Activated CD4-positive, alpha-beta T cell treated with anti-CD3 and anti-CD28 coated beads, Interleukin-2, Interleukin-6, amounts not matched to agents 100 ng/mL and 50 ng/mL, durations not matched to agents 16 hours and 8 hours (primary cell): ENCODE measurements at regions not wholly inside any gene's neighbourhood (a gene's known extent, or its start where the extent isn't known, plus 50 kb on each side); places are given as distances from the start of the nearest gene placed in this dataset.

Experiments used
- DNase-seq: peaks from one replicate; pipeline ENCODE4 v3.0.0-alpha.2; 2020

DNA sequence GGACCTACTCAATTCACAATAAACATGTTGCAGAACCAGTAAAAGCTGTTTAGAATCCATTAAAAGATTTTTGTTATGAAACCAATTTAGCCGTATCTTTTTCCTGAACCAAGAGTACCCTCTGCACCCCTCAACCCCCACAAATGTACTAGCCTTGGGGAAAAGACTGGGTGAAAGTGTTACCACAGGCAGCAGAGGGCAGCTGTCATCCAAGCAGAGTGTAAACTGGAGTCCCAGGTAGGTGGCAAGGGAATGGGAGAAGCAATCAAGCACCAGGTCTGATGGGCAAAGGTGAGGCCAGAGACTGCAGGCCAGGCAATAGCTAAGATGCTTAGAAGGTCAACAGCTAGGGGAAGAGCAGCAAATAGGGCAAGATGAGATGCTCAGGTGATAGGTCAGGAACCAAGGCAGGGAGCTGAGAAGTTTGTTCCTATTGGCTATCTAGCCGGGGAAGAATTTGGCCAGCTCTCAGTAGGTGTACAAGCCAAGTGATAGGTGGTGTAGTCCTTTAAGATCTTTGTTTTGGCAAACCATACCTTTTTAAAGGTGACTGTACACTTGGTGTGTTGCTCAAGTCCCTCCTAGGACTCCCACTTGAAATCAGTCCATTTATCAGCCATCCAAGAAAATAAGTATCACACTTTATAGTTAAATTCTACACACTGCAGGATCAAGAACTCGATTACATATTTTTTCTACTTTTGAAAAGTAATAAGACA, 77.8 kb upstream of the CCDC112 start:
- no peak for DNase-seq

DNA sequence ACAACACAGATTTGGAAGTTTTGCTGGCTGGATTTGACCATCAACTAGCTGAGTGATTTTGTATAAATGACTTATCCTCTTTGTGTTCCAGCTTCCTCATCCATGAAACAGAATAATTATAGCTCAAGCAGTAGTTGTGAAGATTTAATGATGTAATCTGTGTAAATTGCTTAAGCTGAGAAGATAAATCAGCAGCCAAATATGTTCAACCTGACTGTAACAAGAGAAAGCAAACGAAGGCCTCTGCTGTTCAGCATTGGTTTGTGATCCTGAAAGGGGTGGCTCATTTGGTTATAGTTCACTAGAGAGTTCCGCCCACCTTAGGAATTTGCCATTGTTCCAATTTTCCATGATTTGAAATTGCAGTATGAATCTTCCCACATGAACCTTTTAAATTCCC, 75.7 kb upstream of the CCDC112 start:
- no peak for DNase-seq

DNA sequence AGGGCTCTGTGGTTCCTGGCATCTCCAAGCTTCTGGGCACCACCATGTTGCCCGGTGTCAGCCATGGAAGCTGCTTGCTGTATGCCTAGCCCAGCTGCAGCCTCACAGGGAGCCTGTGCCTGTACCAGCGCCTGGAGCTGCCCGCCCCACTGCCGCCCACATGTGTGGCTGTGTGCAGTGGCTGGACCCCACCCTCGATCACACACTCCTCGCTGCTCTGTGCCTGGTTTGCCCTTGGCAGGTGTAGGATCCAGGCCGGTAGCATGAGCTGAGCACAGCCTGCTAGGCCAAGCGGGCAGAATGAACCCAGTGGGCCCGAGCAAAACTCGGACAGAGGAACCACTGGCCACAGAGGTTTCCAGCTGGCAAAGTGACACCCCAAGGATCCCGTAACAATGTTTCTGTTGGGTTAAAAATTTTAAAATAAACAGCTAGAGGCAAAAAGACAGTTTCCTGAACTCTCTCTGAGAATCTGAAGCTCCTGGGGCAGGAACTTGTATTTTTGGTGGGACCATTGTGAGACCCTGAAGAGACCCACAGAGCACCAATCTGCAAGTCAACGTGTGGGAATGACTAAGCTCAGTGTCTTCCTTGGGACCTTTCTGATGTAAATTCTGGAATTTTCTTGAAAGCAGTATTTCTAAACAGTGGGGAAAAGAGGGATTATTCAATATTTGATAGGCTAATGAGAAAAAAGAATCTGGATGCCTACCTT, 73.1 kb upstream of the CCDC112 start:
- no peak for DNase-seq

DNA sequence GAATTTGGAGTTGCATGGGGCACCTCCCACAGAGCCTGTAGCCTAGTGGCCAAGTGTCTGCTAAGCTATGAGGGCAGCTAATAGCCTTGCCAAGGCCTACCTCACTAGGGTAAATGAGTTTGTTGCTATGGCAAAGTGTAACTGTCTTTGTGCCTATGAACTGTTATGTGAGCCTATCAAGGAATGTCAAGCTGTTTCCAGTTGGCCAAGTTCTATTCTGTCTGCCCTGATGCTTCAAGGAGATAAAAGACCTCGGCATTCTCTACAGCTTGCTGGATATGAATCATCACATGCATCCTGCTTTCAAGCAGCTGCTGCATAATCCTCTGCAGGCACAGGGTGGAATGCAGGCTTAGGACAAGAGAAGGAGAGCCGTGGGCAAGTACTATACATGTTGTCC, 69.8 kb upstream of the CCDC112 start:
- no peak for DNase-seq

DNA sequence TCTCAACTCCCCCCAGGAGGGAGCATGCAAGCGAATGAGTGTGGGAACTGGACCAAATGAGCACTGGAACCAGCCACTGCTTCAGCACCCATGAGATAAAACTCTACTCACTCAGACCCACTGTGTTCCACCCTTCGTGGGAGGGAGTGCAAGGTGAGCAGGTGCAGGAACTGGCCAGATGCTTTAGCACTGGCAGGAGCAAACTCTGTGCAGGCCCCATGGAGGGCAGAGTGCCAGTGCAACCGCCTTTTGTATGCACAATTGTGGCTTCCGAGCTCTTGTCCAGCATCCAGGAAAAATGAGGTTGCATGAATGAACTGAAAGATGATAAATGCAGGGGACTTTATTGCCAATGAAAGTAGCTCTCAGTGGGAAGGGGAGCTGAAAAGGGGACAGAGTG, 67.4 kb upstream of the CCDC112 start:
- no peak for DNase-seq

DNA sequence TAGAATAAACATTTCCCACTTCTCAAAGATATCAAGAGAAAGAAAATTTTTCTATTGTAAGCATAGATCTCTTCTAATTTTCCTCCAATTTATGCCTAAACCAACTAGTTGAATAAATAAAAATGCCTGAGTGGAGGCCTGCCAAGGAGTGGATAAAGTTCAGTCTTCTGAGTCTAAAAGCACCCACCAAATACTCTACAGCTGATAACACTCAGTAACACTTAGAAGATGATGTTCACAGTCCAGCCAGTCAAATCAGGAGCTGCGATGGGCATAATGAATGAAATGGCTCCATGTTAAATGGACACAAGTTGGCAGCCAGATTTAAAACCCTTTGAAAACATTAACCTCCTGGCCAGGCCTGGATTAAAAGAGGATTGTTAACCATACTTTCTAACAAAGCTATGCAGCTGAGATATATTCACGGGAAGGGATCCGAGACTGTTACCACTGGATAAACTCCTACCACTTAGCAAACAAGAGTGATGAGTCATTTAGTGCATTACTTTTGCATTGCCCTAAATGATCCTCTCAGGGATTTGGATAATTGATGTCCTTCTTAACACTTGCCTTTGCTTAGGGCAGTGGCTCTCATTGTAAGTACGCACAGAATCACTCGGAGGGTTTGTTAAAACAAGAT, 63.7 kb upstream of the CCDC112 start:
- no peak for DNase-seq

DNA sequence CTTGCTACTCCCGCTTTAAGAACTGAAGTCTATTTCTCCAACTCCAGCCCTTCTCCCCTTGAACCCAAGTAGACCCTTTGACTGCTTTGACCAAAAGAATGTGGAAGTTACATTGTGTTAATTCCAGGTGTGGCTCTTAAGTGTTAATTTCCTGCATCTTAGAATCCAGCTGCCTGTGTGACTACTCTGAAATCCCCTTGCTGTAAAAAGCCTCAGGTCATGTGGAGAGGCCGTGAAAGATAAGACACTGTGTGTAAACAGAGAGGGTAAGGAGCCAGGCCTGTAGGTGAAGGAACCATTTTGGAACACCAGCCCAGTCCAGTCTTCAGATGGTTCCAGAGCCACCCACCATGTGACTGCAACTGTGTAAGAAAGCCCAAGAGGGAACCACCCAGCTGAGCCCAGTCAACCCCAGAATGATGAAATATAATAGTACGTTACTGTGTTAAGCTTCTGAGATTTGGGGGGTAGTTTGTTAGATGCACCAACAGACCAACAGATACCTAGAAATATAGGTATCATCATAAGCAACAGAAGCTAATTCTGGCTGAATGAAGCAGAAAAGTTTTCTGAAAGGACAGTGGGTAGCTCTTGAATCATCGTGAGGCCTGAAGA, 59.4 kb upstream of the CCDC112 start:
- no peak for DNase-seq

DNA sequence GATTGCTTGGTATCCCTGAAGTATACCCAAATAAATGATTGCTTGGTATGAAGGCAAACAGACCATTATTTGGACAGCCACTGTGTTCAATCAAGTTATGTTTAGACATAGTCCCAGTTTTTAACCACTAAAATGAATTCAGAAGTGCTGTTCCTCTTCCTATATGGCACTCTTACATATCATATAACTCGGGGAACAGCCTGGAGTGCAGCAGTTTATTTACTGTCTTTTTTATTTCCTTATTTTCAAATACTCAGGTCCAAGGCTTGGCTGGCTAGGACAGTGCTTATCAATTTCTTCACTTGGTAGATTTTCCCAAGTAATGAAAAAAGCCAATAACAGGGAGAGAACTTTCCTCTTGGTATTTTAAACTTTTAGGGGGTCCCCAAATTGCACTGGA, 58.6 kb upstream of the CCDC112 start:
- no peak for DNase-seq

DNA sequence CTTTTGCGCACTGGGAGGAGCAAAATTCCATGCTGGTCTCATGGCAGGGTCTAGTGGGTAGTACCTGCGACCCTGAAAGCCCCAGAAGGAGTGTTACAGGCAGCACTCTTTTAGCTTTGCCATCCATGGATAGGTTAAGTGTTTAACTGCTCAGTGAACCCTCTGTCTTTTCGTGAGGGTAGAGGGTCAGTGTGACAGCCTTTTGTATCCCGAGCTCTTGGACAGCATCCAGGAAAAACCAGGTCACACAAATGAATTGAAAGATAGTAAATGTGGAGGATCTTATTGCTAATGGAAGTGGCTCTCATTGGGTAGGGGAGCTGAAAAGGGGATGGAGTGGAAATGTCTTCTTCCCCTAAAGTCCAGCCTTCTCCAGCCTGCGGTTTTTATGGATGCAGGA, 57.8 kb upstream of the CCDC112 start:
- DNase-seq: no peak

DNA sequence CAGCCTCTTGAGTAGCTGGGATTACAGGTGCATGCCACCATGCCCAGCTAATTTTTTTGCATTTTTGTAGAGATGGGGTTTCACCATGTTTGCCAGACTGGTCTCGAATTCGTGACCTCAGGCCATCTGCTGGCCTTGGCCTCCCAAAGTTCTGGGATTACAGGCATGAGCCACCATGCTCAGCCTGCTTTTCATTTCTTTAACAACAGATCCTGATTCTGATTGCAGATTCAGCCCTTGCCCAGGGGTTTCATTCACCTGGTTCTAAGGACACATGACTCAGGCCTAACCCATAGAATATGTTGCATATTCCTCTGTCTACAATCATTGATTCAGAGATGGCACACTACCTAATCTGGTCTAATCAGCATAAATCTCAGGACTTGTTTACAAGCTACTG, 56.1 kb upstream of the CCDC112 start:
- no peak for DNase-seq

DNA sequence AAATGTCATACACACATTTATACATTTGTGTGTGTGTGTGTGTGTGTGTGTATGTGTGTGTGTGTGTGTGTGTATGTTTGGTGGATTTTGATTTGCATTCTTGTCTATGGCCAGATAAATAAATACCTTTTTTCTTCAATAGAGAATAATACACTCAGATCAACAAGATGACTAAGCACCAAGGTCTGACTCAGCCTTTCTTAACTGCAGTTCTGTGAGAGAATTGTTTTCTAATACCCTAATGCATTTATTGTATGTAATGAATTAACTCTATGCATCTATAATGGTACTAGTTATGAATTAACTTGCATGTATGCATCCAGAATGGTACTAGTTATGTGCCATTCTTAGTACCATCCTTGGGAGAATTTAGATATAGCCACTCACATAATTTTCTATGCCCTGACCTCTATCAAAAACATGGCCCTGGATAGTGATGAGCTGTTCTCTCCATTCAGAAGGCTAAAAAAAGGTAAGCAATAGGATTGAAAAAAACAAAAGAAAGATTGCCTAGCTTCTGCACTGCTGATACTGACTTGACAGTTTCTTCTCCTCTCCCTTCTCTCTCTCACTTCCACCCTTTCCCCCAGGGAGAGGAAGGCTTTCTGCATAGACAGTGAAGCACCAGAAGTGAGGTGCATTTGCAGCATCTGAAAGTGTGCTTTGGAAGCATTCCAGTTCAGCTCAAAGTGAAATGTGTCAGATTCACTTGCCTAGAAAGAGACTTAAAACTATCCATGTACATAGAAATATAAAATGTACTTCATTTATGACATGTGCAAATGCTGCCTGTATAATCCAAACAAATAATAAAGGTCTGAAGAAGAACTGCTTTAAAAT, 55.1 kb upstream of the CCDC112 start:
- DNase-seq: no peak

DNA sequence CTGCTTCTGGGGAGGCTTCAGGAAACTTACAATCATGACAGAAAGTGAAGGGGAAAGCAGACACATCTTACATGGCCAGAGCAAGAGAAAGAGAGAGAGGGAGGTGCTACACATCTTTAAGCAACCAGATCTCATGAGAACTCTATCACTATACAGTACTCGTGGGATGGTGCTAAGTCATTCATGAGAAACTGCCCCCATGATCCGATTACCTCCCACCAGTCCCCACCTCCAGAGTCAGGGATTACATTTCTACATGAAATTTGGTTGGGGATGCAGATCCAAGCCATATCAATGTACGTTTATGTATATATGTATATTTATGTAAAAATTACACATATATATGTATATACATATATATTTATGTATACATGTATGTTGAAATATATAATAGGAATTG, 54.4 kb upstream of the CCDC112 start:
- DNase-seq: no peak

DNA sequence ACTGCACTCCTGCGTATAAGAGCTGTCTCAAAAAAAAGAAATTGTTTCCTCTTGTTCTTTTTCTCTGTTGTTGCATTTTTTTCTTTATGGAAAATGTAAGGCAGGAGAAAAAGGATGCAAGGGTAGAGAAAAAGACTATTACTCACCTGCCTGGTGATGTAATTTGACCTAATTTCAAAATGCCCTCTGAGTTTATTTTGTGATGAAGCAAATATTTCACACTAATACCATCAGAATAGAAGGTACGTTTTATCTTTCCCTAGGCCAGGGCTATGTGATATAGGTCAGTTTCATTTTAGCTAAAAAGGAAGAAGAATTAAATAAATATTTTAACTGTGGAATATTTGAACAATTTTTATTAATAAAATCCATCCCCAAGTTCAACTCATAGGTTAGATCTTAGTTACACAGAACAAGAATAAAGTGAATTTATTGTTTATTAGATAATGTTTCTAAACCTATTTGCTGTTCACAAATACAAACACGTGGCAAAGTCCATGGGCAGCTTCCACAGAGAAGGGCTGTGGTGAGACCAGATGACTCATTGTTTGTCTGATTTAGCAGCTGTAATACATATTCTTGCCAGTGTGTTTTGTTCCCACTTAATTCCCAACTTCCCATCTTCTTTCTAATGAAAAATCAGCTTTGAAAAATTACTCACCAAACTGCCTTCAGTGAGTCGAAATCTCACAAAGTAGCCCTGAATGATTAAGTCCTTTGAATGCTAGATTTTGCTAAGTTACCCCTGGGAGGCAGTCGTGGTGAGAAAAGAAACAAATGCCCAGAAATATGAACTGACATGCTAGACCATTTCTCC, 52.8 kb upstream of the CCDC112 start:
- DNase-seq: no peak

DNA sequence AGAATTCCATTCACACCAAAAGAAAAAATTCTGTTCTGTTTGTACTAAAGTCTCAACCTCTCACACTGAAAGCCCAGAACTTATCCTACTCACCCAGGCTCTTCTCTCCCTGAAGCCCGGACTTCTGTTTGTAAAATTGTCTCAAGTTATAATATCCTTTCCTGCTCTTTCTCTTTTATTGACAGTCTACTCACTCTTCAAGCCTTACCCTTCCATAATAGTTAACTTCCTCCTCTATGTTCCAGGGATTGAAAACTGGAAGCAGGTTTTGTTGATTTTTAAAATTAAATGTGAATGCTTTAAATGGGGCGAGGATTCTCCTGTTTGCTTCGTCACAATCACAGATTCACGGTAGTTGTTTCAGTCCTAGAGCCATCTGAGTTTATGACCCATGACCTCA, 51.7 kb upstream of the CCDC112 start:
- DNase-seq: no peak
